Naive thymus-derived CD8-positive, alpha-beta T cell (primary cell): ENCODE measurements at regions not wholly inside any gene's neighbourhood (a gene's known extent, or its start where the extent isn't known, plus 50 kb on each side); places are given as distances from the start of the nearest gene placed in this dataset.

ENCODE experiments used
- ATAC-seq, 2 donors: fragments of 150-1000 bp; cut with Tn5 transposase in 1 of 2; sonication (Bioruptor Pico), chemical (Tn5 transposase) in 1 of 2; 1 replicate in 1 of 2; 2 replicates in 1 of 2; pipeline ENCODE4 v1.10.0; 2021; ENCODE audit warnings: mild to moderate bottlenecking in 2 of 2, moderate library complexity in 2 of 2
- POLR2A ChIA-PET: fragments of 350-600 bp; sonication (Branson Sonifier 250); formaldehyde crosslinking; loops from one replicate; lab custom pipeline; 2021; ENCODE audit warnings: antibody characterized with exemption; lab: Charles Lee
- DNase-seq, 10 donors: peaks; one replicate each; pipeline versions ENCODE4 v3.0.0 to v3.0.0-alpha.2; 2020 to 2022
- H3K27ac Mint-ChIP-seq, 10 donors: one replicate each; pipeline ENCODE4 v1.8.0; 2020 to 2022; ENCODE audit warnings: mild to moderate bottlenecking in 10 of 10, mixed read lengths in 10 of 10, moderate library complexity in 4 of 10, inconsistent platforms in 1 of 10
- H3K27me3 Mint-ChIP-seq, 5 donors: one replicate each; pipeline ENCODE4 v1.8.0; 2021 to 2022; ENCODE audit warnings: mixed read lengths in 5 of 5
- H3K36me3 Mint-ChIP-seq, 3 donors: one replicate each; pipeline ENCODE4 v1.8.0; 2020 to 2022; ENCODE audit warnings: mixed read lengths in 3 of 3, mild to moderate bottlenecking in 2 of 3, inconsistent platforms in 1 of 3
- H3K4me1 Mint-ChIP-seq, 4 donors: one replicate each; pipeline ENCODE4 v1.8.0; 2021 to 2022; ENCODE audit warnings: mixed read lengths in 4 of 4
- H3K4me3 Mint-ChIP-seq, 10 donors: one replicate each; pipeline ENCODE4 v1.8.0; 2020 to 2022; ENCODE audit warnings: mild to moderate bottlenecking in 10 of 10, mixed read lengths in 10 of 10, moderate library complexity in 6 of 10, inconsistent platforms in 1 of 10
- H3K9me3 Mint-ChIP-seq, 9 donors: one replicate each; pipeline ENCODE4 v1.8.0; 2020 to 2022; ENCODE audit warnings: mixed read lengths in 9 of 9, mild to moderate bottlenecking in 3 of 9, inconsistent platforms in 1 of 9, moderate library complexity in 1 of 9

DNA sequence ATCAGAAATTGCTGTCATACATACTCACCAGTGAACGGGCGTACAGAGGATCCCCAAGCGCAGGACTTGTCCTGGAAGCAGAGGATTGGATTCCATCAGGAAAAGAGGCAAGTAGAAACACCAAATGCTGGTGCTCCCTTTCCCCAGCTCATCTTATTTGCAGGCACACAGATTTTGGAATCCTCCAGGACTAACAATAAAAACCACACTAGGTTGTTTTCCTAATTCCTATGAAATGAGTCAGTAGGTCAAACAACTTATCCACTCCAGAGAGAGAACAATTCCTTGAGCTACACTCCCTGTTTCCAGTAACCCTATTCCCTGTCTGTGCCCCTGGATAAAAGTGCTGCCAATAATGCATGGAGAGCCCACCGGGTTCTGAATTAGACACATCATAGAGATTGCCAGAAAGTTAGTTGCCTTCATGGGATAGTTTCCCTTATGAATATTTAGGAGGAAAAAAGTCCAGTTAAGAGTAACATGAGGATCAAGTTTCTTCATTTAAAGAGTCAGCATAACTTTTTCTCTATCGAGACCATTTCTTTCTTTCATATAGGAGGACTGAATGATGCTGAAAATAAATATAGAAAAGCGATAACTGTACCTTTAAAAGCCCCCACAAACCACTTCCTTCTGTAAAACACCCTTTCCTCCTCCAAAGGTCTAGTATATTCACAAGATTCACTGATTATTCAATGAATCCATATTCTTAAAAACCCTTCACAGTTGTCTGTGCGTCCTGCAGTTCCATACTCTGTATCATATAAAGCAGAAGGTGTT is 178.3 kb upstream of the KLF14 start:
- ATAC-seq (peak in 1 of 2 donors; percentile 17), DNase-seq (peak in 2 of 10 donors; percentile 38 to 52)
- Mint-ChIP-seq H3K9me3 (no peaks in the 10 kb centered on the region), H3K4me3 (peak overlapping the region; percentile 83 to 100 (median 95)), H3K27me3 (no peaks in the 10 kb centered on the region), H3K36me3 (peaks cover 0 to 32% (median 0%) of the 10 kb centered on the region in 3 donors), H3K4me1 (peaks cover 51 to 87% (median 83%) of the 10 kb centered on the region in 4 donors), H3K27ac (peak overlapping the region; percentile 91 to 99 (median 96))
- POLR2A ChIA-PET: interaction anchor here (0.6 to 2.5 kb wide), 6 partner anchors 10 to 184 kb away, joined by 3 to 8 read pairs (median 4); no protein-coding TSS in a partner anchor

DNA sequence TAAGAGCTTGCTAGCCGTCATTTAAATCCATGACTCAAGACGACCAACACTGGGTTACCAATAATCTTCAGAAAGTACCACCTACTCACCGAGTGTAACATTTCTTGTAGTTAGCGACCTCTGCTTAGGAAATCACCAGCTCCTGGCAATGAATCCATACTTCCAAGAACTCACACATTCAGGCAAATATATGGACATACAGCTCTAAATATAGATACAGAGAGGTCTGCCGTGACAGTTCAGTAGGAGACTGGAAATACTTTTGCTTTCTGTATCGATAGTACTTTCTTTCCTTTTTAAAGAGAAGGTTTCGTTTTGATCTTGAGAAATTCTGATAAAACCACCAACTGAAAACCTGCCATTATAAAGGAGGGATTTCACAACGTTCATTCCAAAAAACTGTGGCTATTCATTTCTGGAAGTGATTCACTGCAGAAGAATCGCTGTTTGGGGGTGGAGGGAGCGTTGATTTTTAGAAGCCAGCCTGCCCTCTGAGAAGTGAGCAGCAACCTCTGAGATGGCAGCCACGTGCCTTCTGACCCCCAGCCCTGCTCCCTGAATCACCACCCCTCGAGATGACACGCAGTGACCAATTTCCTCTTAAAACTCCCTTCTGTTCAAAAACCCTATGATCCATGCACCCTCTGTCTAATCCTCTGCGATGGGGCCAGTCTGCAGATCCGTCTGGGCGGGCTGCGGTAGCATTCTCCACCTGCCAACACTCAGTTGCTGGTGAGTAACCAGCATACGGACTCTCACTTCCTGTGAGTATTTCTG is 179.0 kb upstream of the KLF14 start:
- Mint-ChIP-seq H3K4me3 (peak overlapping the region; percentile 83 to 100 (median 95)), H3K36me3 (peaks cover 0 to 29% (median 0%) of the 10 kb centered on the region in 3 donors), H3K4me1 (peaks cover 53 to 91% (median 83%) of the 10 kb centered on the region in 4 donors), H3K9me3 (no peaks in the 10 kb centered on the region), H3K27me3 (no peaks in the 10 kb centered on the region), H3K27ac (peak overlapping the region; percentile 91 to 99 (median 96))
- DNase-seq: peak; percentile 57 to 84 (median 74)
- ATAC-seq: peak; percentile 94
- POLR2A ChIA-PET: interaction anchor here (0.6 to 2.5 kb wide), 9 partner anchors 9 to 516 kb away, joined by 3 to 9 read pairs (median 4); no protein-coding TSS in a partner anchor

DNA sequence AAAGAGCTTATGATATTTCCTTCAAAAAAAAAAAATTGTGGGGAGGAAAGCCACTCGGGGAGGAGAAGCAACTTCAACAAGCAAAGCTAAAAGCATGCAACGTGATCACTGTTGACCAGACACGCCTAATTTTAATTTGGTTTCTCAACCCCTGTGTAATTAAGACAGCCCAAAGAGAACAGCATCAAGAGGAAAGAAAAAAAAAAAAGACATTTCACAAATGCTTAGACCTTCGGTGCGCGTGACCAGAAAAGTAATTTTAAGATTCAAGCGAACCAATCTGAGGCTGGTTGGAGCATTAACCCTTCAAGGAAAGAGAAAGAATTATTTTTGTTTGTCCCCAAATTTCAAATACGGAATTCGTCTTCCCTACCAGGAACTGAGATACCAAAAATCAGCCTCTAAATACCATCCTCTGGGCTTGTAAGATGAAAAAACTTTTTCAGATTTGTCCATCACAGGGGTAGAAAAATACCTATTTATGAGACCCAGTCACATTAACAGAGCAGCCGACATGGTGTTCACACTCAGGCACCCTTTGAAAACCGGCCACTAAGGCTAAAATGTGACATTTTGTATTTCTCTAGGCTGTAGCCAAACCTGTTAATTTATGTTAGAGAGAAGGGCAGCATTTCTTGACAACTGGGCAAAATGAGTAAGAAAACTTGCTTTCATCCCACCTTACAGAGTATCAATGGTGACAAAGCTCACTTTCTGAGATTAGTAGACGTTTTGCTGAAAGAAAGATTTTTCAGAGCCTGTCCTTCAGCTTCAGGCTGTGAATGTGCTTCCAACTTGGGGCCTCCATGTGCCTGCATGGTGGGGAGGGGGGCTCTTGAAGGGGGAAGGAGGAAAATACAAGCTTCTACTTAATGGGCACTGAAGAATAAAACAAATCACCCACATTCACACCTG is 179.9 kb upstream of the KLF14 start:
- Mint-ChIP-seq H3K4me3 (peak overlapping the region; percentile 83 to 100 (median 95)), H3K9me3 (no peaks in the 10 kb centered on the region), H3K27me3 (no peaks in the 10 kb centered on the region), H3K36me3 (peaks cover 0 to 28% (median 0%) of the 10 kb centered on the region in 3 donors), H3K27ac (peak overlapping the region; percentile 91 to 99 (median 96)), H3K4me1 (peaks cover 58 to 95% (median 86%) of the 10 kb centered on the region in 4 donors)
- DNase-seq (no peak), ATAC-seq (no peak)
- POLR2A ChIA-PET: interaction anchor here (0.6 to 2.5 kb wide), 10 partner anchors 8 to 515 kb away, joined by 3 to 9 read pairs (median 4); no protein-coding TSS in a partner anchor

DNA sequence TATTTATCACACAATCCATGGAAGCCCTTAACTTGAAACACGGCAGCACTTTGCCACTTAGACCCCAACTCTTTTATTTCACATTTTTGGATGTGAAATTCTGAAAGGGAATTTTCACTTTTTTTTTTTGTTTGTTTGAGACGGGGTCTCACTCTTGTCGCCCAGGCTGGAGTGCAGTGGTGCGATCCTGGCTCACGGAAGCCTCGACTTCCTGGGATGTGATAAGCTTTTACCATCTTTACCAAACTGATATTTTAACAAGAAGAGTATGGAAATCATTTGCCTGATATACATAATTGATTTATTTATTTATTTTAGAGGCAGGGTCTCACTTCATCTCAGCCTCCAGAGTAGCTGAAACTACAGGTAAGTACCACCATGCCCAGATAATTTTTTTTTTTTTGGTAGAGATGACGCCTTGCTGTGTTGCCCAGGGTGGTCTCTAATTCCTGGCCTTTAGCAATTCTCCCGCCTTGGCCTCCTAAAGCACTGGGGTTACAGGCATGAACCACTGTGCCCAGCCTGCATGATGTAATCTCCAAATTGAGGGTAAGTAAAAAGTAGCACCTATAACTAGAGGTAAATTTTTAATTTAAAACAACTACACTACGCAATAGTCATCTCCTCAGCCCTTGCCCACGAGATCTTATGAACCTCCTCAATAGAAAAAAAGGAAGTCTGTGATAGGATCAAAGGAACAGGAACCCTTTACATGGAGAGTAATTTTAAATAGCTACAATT is 180.7 kb upstream of the KLF14 start:
- Mint-ChIP-seq H3K9me3 (no peaks in the 10 kb centered on the region), H3K4me3 (peak overlapping the region in 9 of 10 donors; percentile 83 to 100 (median 95)), H3K27ac (peak overlapping the region; percentile 91 to 99 (median 96)), H3K27me3 (no peaks in the 10 kb centered on the region), H3K36me3 (peaks cover 0 to 26% (median 0%) of the 10 kb centered on the region in 3 donors), H3K4me1 (peaks cover 56 to 95% (median 85%) of the 10 kb centered on the region in 4 donors)
- no peak for DNase-seq
- POLR2A ChIA-PET: interaction anchor here (0.6 to 1.7 kb wide), 3 partner anchors 11 to 20 kb away, joined by 3 to 4 read pairs (median 4); no protein-coding TSS in a partner anchor
- ATAC-seq: no peak

DNA sequence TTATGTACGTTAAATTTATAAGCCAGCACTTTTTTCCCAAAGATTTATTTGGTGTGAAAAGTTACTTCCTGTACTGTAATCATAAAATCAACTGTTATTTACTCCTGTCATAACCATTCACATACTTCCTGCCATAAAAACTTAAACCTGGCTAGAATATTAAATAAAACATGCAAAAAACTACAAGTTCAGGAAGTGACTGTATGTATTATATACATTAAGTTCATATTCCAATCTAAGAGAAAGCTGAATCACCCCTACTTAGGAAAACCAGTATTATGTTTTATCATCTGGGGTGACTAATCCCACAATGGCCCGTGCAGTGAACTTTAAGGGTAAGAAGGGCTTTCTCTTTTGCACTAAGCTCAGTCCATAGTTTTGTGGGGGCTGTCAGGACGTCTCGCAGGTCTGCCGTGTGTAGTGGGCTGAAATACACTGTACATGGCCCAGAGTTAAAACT is 183.7 kb upstream of the KLF14 start:
- H3K36me3 Mint-ChIP-seq: peaks cover 0 to 25% (median 0%) of the 10 kb centered on the region in 3 donors
- H3K4me3 Mint-ChIP-seq: peak overlapping the region in 2 of 10 donors; percentile 31 to 40
- H3K4me1 Mint-ChIP-seq: peaks cover 40 to 82% (median 72%) of the 10 kb centered on the region in 4 donors
- ATAC-seq: no peak
- peak overlapping the region in 8 of 10 donors; percentile 2 to 81 (median 48) for H3K27ac Mint-ChIP-seq
- H3K9me3 Mint-ChIP-seq: no peaks in the 10 kb centered on the region
- POLR2A ChIA-PET: interaction anchor here (0.6 kb wide), 1 partner anchor 1054 kb away, joined by 3 read pairs; no protein-coding TSS in a partner anchor
- no peak for DNase-seq
- H3K27me3 Mint-ChIP-seq: no peaks in the 10 kb centered on the region

DNA sequence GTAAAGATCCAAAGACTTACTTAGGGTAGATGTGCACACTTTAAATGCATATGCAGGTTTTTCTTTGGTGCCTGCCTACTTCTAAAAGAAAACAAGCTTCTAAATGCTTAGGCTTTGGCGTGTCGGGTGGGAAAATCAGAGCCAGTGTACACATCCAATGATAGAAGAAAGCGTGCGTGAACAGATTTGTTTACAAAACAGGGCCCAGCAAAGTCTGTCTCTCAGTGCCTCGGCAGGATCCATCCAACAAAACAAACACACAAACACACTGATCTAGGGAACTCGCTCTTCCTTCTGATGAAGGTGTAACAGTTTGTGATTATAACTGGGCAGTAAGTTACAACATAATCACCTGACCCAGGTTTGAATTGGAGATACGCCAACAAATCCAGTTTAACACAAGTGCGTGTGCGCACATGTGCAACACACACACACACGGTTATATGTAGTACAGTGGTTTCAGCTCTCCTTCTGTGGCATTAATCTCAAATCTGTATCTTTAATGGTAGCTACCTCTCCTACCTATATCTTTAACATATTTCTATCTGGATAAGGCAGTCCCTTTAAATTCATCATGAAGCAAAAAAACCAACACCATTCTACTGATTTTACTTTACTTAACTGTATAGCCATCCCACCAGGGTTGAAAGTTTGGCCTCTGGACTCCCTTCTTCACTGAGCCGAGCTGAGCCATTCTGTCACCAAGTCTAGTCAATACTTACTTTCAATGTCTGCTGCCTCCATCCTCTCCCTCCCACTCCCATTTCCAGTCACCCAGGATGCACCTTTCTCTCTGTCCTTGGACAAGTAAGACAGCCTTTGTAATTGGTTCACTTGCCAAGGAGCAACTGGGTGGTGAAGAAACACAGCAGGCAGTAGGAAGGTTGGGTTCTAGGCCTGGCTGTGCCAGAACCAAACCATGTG is 184.4 kb upstream of the KLF14 start:
- Mint-ChIP-seq H3K36me3 (peaks cover 0 to 32% (median 0%) of the 10 kb centered on the region in 3 donors), H3K27me3 (no peaks in the 10 kb centered on the region), H3K27ac (peak overlapping the region in 9 of 10 donors; percentile 21 to 85 (median 69)), H3K4me1 (peaks cover 39 to 86% (median 74%) of the 10 kb centered on the region in 4 donors), H3K4me3 (peak overlapping the region in 2 of 10 donors; percentile 31 to 40), H3K9me3 (no peaks in the 10 kb centered on the region)
- ATAC-seq (no peak), DNase-seq (no peak)
- POLR2A ChIA-PET: no interaction called here

DNA sequence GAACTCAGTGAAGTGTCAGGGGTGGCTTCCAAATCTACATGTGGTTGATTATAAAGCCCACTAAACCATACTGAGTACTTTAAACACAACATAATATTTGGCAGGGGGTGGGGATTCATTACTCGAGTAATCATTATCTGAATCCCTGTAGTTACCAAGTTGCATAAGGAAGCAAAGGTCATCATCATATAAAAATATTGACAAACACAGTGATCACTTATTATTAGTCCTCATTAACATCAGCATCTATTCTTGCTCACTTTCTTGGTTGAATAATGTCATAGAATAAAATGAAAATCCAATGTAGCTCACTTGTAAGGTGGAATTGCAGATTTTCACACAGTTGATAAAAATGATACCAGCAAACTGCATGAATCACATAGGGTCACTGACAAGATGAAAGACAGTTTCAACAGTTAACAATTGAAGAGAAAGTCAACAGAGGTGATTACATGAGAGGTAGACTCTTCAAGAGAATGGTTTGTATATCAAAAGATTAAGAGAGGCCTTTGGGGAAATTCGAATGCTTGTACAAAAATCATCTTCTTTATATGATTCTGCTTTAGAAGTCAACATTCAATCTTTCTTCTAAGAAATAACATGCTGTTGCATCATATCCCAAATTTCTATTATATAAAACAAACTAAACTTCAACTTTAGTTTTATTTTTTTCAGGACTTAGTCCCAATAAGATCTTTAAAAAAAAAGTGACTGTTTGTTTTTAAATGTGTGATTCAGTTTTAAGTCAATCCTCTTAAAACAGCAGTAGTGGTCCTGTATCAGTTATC is 185.5 kb upstream of the KLF14 start:
- H3K27me3 Mint-ChIP-seq: no peaks in the 10 kb centered on the region
- H3K4me3 Mint-ChIP-seq: no peak overlapping the region
- DNase-seq: no peak
- peaks cover 34 to 85% (median 68%) of the 10 kb centered on the region in 4 donors for H3K4me1 Mint-ChIP-seq
- POLR2A ChIA-PET: interaction anchor here (0.6 kb wide), 1 partner anchor 17 kb away, joined by 3 read pairs; no protein-coding TSS in a partner anchor
- H3K9me3 Mint-ChIP-seq: no peaks in the 10 kb centered on the region
- peaks cover 0 to 34% (median 0%) of the 10 kb centered on the region in 3 donors for H3K36me3 Mint-ChIP-seq
- H3K27ac Mint-ChIP-seq: peak overlapping the region in 7 of 10 donors; percentile 33 to 81 (median 59)
- no peak for ATAC-seq

DNA sequence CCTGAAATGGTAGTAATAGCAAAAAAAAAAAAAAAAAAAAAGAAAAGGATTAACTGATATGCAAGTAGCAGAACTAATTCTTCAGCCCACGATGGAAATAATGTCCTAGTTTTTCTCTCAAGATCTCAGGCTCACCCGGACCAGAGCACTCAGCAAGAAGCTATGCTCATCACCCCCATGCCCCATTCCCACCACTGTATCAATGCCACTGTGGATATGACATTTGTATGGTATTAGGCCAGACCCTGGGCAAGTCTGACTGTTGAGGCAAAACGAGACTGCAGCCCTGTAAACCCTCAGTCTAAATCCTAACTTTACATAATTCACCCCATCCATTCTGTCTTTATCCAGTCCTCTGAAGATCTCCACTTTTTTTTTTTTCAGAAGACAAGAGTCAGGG is 186.1 kb upstream of the KLF14 start:
- peaks cover 0 to 38% (median 0%) of the 10 kb centered on the region in 3 donors for H3K36me3 Mint-ChIP-seq
- POLR2A ChIA-PET: interaction anchor here (0.7 kb wide), 1 partner anchor 18 kb away, joined by 4 read pairs; no protein-coding TSS in a partner anchor

DNA sequence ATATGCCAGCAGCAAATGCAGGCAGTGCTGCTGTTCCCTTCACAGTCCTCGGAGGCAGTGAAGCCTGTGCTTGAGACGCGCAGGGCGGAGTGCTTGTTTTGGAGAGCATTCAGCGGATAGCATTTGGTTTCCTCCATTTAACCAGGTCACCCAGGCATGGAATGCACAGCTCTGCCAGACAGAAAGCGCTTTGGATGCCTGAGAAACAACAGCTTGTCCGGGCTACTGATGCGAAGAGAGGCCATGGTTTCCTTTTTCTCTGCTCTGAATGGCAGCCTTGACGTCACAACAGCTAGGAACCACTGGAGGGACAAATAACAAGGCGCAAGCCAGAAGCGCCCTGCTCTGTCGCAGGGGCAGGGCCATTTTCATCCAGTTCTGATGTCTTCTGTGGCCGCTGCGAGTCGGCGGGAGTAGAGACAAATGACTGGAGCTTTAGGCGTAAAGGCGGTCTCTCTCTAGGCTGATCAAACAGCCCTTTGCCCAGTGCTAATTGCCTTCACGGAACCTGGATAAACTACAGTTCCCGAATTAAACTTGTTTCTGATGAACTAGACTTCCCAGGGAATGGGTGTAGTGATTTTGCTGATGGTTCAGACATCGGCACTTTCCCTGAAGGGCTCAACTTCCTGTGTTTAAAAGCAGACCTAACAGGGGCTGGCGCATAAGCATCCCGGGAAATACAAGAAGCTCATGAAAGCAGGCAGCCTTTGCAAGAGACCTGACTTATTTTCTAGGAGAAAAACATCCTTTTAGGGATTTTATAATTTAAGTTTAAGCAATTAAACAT is 187.6 kb upstream of the KLF14 start:
- Mint-ChIP-seq H3K4me3 (no peak overlapping the region), H3K27ac (peak overlapping the region in 4 of 10 donors; percentile 13 to 66 (median 34)), H3K9me3 (no peaks in the 10 kb centered on the region), H3K27me3 (no peaks in the 10 kb centered on the region), H3K4me1 (peaks cover 35 to 85% (median 72%) of the 10 kb centered on the region in 4 donors), H3K36me3 (peaks cover 0 to 48% (median 0%) of the 10 kb centered on the region in 3 donors)
- POLR2A ChIA-PET: interaction anchor here (2.2 kb wide), 1 partner anchor 8 kb away, joined by 8 read pairs; no protein-coding TSS in a partner anchor
- no peak for DNase-seq
- no peak for ATAC-seq

More for the DNA sequence above, 186.1 kb upstream of the KLF14 start:
- H3K9me3 Mint-ChIP-seq: no peaks in the 10 kb centered on the region
- DNase-seq (no peak), ATAC-seq (no peak)
- H3K4me1 Mint-ChIP-seq: peaks cover 36 to 85% (median 68%) of the 10 kb centered on the region in 4 donors
- no peaks in the 10 kb centered on the region for H3K27me3 Mint-ChIP-seq
- H3K27ac Mint-ChIP-seq: peak overlapping the region in 8 of 10 donors; percentile 10 to 89 (median 66)
- H3K4me3 Mint-ChIP-seq: peak overlapping the region in 3 of 10 donors; percentile 22 to 66 (median 34)
